OCI-LY7 (cell line): ENCODE measurements at regions not wholly inside any gene's neighbourhood (a gene's known extent, or its start where the extent isn't known, plus 50 kb on each side); places are given as distances from the start of the nearest gene placed in this dataset.

ENCODE experiments used
- BruUV-seq: library from RNA; stranded (reverse); fragments of 400-500 nt; replicated peaks from 2 replicates; lab custom pipeline; 2021; lab: Mats Ljungman, UMichigan
- CTCF ChIA-PET: fragments of 300-600 bp; sonication (Branson Sonifier 250); formaldehyde crosslinking; loops from one replicate; lab custom pipeline; 2022; ENCODE audit warnings: antibody characterized with exemption; ENCODE audit not compliant: unreplicated experiment; lab: Charles Lee
- POLR2A ChIA-PET: fragments of 300-600 bp; sonication (Branson Sonifier 250); formaldehyde crosslinking; loops from one replicate; lab custom pipeline; 2022; ENCODE audit warnings: antibody characterized with exemption; lab: Charles Lee
- DNase-seq: peaks from one replicate; pipeline ENCODE4 v3.0.0-alpha.2; 2015; ENCODE audit warnings: low spot score
- H2AFZ ChIP-seq: fragments of 200-600 bp; sonication (generic), shearing (Covaris generic); 2 replicates; pipeline ENCODE4 v1.6.1; 2014; ENCODE audit warnings: mild to moderate bottlenecking, antibody characterized with exemption, low read length, moderate library complexity
- H3K27ac ChIP-seq: fragments of 200-600 bp; sonication (generic); 2 replicates; pipeline ENCODE4 v1.5.1; 2014; ENCODE audit warnings: mixed run types, low read depth, mild to moderate bottlenecking, moderate library complexity, low read length, inconsistent platforms; ENCODE audit not compliant: poor library complexity, severe bottlenecking
- H3K36me3 ChIP-seq: fragments of 200-600 bp; sonication (generic); 2 replicates; pipeline ENCODE4 v1.6.1; 2014; ENCODE audit warnings: mild to moderate bottlenecking, antibody characterized with exemption, low read length, moderate library complexity, mixed read lengths; ENCODE audit not compliant: insufficient read depth
- H3K4me1 ChIP-seq: fragments of 200-600 bp; sonication (generic); 2 replicates; pipeline ENCODE4 v1.5.1; 2014; ENCODE audit warnings: mild to moderate bottlenecking, low read length; ENCODE audit not compliant: insufficient read depth, poor library complexity, severe bottlenecking
- H3K4me2 ChIP-seq: fragments of 200-600 bp; sonication (generic); 2 replicates; pipeline ENCODE4 v1.6.1; 2014; ENCODE audit warnings: mild to moderate bottlenecking, low read length
- H3K4me3 ChIP-seq: fragments of 200-600 bp; sonication (generic); 2 replicates; pipeline ENCODE4 v1.5.1; 2014; ENCODE audit warnings: mild to moderate bottlenecking, low read depth, low read length; ENCODE audit not compliant: poor library complexity, severe bottlenecking
- H3K79me2 ChIP-seq: fragments of 200-600 bp; sonication (generic); 2 replicates; pipeline ENCODE4 v1.6.1; 2016; ENCODE audit warnings: low read depth, mild to moderate bottlenecking, low read length, moderate library complexity, mixed read lengths; ENCODE audit not compliant: insufficient read depth
- H3K9me2 ChIP-seq: fragments of 200-600 bp; sonication (generic); 2 replicates; pipeline ENCODE4 v1.6.1; 2016; ENCODE audit warnings: mild to moderate bottlenecking, low read length, mixed read lengths; ENCODE audit not compliant: insufficient read depth
- H3K9me3 ChIP-seq: fragments of 200-600 bp; sonication (generic); 2 replicates; pipeline ENCODE4 v1.6.1; 2014; ENCODE audit warnings: mild to moderate bottlenecking, mixed run types, low read length, mixed read lengths
- H4K20me1 ChIP-seq: fragments of 200-600 bp; sonication (generic); 2 replicates; pipeline ENCODE4 v1.6.1; 2014; ENCODE audit warnings: mild to moderate bottlenecking, antibody characterized with exemption, low read length, moderate library complexity, mixed read lengths; ENCODE audit not compliant: insufficient read depth
- CTCF ChIP-seq: fragments of 200-600 bp; sonication (generic); conservative IDR thresholded peaks from 2 replicates; pipeline ENCODE4 v1.5.1; 2014; ENCODE audit warnings: mild to moderate bottlenecking, antibody characterized with exemption, low read length, moderate library complexity, mixed read lengths
- EZH2phosphoT487 ChIP-seq: fragments of 200-600 bp; sonication (generic); IDR thresholded peaks from 2 replicates; pipeline ENCODE4 v1.6.1; 2018; ENCODE audit warnings: low read depth, borderline replicate concordance, mild to moderate bottlenecking, mixed run types, antibody characterized with exemption, low read length, moderate library complexity, mixed read lengths
- intact Hi-C: fragments of 100-400 bp; cut with micrococcal nuclease; formaldehyde crosslinking; loops from one replicate; pipeline ENCODE4 v1.10.0; 2022; ENCODE audit not compliant: unreplicated experiment

- H4K20me1 ChIP-seq = no peaks in the 10 kb centered on the region
- ChIA-PET POLR2A (interaction anchor here (1.2 to 1.8 kb wide), 3 partner anchors 12 to 103 kb away, joined by 3 to 6 read pairs (median 3); no protein-coding TSS in a partner anchor), CTCF (no interaction called here)
- no peak for TF ChIP-seq CTCF
- TF ChIP-seq EZH2phosphoT487 = no peak
- no peaks in the 10 kb centered on the region for H3K9me3 ChIP-seq
- no peaks in the 10 kb centered on the region for H3K9me2 ChIP-seq
- H3K4me2 ChIP-seq = no peak overlapping the region
- no peaks in the 10 kb centered on the region for H3K36me3 ChIP-seq
- BruUV-seq = no TSS peak
- no peaks in the 10 kb centered on the region for H3K79me2 ChIP-seq
- no peak overlapping the region for H3K4me3 ChIP-seq
- no peak for DNase-seq
- H2AFZ ChIP-seq = no peak overlapping the region
- no peak overlapping the region for H3K27ac ChIP-seq
- H3K4me1 ChIP-seq = no peaks in the 10 kb centered on the region
- intact Hi-C loops = no loop called here
These were observed 272.0 kb upstream of the KYNU start for GRCh38 chr2:142605421-142605820.

GRCh38 chr2:142603759-142604158 is 273.7 kb upstream of the KYNU start:
- no peaks in the 10 kb centered on the region for H4K20me1 ChIP-seq
- BruUV-seq = no TSS peak
- TF ChIP-seq EZH2phosphoT487 (no peak), CTCF (peak; percentile 66)
- no peaks in the 10 kb centered on the region for H3K9me2 ChIP-seq
- no peak overlapping the region for H3K27ac ChIP-seq
- H3K79me2 ChIP-seq = no peaks in the 10 kb centered on the region
- H3K4me3 ChIP-seq = no peak overlapping the region
- H3K4me2 ChIP-seq = no peak overlapping the region
- no peaks in the 10 kb centered on the region for H3K9me3 ChIP-seq
- no peak overlapping the region for H2AFZ ChIP-seq
- intact Hi-C loops = no loop called here
- no peaks in the 10 kb centered on the region for H3K4me1 ChIP-seq
- CTCF ChIA-PET = no interaction called here
- no peaks in the 10 kb centered on the region for H3K36me3 ChIP-seq
- DNase-seq = no peak
- POLR2A ChIA-PET = interaction anchor here (0.9 to 1.1 kb wide), 2 partner anchors 14 to 23 kb away, joined by 3 read pairs; no protein-coding TSS in a partner anchor

GRCh38 chr2:142602418-142602989 is 275.0 kb upstream of the KYNU start:
- no TSS peak for BruUV-seq
- ChIA-PET POLR2A (no interaction called here), CTCF (no interaction called here)
- no peak for TF ChIP-seq EZH2phosphoT487
- TF ChIP-seq CTCF = no peak
- H3K36me3 ChIP-seq = no peaks in the 10 kb centered on the region
- H3K4me1 ChIP-seq = no peaks in the 10 kb centered on the region
- no peaks in the 10 kb centered on the region for H3K9me3 ChIP-seq
- intact Hi-C loops = no loop called here
- H3K79me2 ChIP-seq = no peaks in the 10 kb centered on the region
- no peak overlapping the region for H3K4me2 ChIP-seq
- no peak overlapping the region for H3K4me3 ChIP-seq
- DNase-seq = no peak
- H2AFZ ChIP-seq = no peak overlapping the region
- H4K20me1 ChIP-seq = no peaks in the 10 kb centered on the region
- H3K27ac ChIP-seq = no peak overlapping the region
- H3K9me2 ChIP-seq = no peaks in the 10 kb centered on the region
